Endodermal cell (in vitro differentiated cells): ENCODE measurements at regions not wholly inside any gene's neighbourhood (a gene's known extent, or its start where the extent isn't known, plus 50 kb on each side); places are given as distances from the start of the nearest gene placed in this dataset.

ENCODE experiments used
- DNase-seq: peaks from one replicate; pipeline ENCODE4 v3.0.0-alpha.2; 2017
- H3K27ac ChIP-seq: 2 replicates; pipeline ENCODE4 v1.5.1; 2013; ENCODE audit warnings: mild to moderate bottlenecking, low read depth, low read length, moderate library complexity
- H3K27me3 ChIP-seq: 2 replicates; pipeline ENCODE4 v1.6.1; 2013; ENCODE audit warnings: mild to moderate bottlenecking, low read length, moderate library complexity; ENCODE audit not compliant: insufficient read depth, control insufficient read depth, poor library complexity, severe bottlenecking
- H3K36me3 ChIP-seq: 2 replicates; pipeline ENCODE4 v1.7.0; 2013; ENCODE audit warnings: mild to moderate bottlenecking, low read length, moderate library complexity; ENCODE audit not compliant: control insufficient read depth, insufficient read depth
- H3K4me1 ChIP-seq: one replicate; pipeline ENCODE4 v1.7.0; 2013; ENCODE audit warnings: low read length; ENCODE audit not compliant: control insufficient read depth, insufficient read depth
- H3K4me3 ChIP-seq: 2 replicates; pipeline ENCODE4 v1.5.1; 2013; ENCODE audit warnings: mild to moderate bottlenecking, low read length, moderate library complexity
- H3K9ac ChIP-seq: 2 replicates; pipeline ENCODE4 v1.6.1; 2013; ENCODE audit warnings: mild to moderate bottlenecking, low read length, moderate library complexity; ENCODE audit not compliant: poor library complexity, severe bottlenecking; ENCODE audit errors: extremely low read depth
- H3K9me3 ChIP-seq: 2 replicates; pipeline ENCODE4 v1.6.1; 2013; ENCODE audit warnings: mild to moderate bottlenecking, low read length, moderate library complexity; ENCODE audit not compliant: control insufficient read depth
- H3K27ac Mint-ChIP-seq: 2 replicates; pipeline ENCODE4 v1.8.0; 2020; ENCODE audit warnings: mixed read lengths
- H3K27me3 Mint-ChIP-seq: 2 replicates; pipeline ENCODE4 v1.8.0; 2021; ENCODE audit warnings: mild to moderate bottlenecking, mixed read lengths; ENCODE audit not compliant: insufficient read depth
- H3K36me3 Mint-ChIP-seq: 2 replicates; pipeline ENCODE4 v1.8.0; 2020; ENCODE audit warnings: low read depth, mixed read lengths
- H3K4me1 Mint-ChIP-seq: 2 replicates; pipeline ENCODE4 v1.8.0; 2020; ENCODE audit warnings: mixed read lengths
- H3K4me3 Mint-ChIP-seq: 2 replicates; pipeline ENCODE4 v1.8.0; 2020; ENCODE audit warnings: mild to moderate bottlenecking, moderate library complexity, mixed read lengths
- H3K9me3 Mint-ChIP-seq: 2 replicates; pipeline ENCODE4 v1.8.0; 2020; ENCODE audit warnings: mild to moderate bottlenecking, mixed read lengths
- CTCF ChIP-seq: fragments of 200-600 bp; sonication (generic); conservative IDR thresholded peaks from 2 replicates; pipeline ENCODE4 v1.5.0; 2021; ENCODE audit warnings: antibody characterized with exemption, mild to moderate bottlenecking
- WGBS, 2 experiments: methylation state at CpG; one replicate each; pipeline versions ENCODE4 v1.1.5 to v1.1.7; 2013; ENCODE audit warnings: missing lambda C conversion rate in 2 of 2, mixed read lengths in 1 of 2; ENCODE audit not compliant: insufficient coverage in 1 of 2, insufficient read length in 1 of 2; 5-methylcytosine and 5-hydroxymethylcytosine counted together

- Histone ChIP-seq H3K27ac (no peak overlapping the region), H3K9me3 (no peaks in the 10 kb centered on the region), H3K4me3 (no peak overlapping the region), H3K36me3 (no peaks in the 10 kb centered on the region), H3K9ac (no peak overlapping the region), H3K27me3 (no peaks in the 10 kb centered on the region), H3K4me1 (peaks cover 9% of the 10 kb centered on the region)
- H3K27ac Mint-ChIP-seq = no peak overlapping the region
- 90 to 94% methylated on average over 3 to 6 of the region's 6 CpGs for WGBS, 2 experiments
- TF ChIP-seq CTCF = no peak
- H3K9me3 Mint-ChIP-seq = no peaks in the 10 kb centered on the region
- H3K27me3 Mint-ChIP-seq = no peaks in the 10 kb centered on the region
- no peak overlapping the region for H3K4me3 Mint-ChIP-seq
- DNase-seq = no peak
- H3K36me3 Mint-ChIP-seq = no peaks in the 10 kb centered on the region
- H3K4me1 Mint-ChIP-seq = peaks cover 22% of the 10 kb centered on the region
Measured at GRCh38 chr4:66956426-66956825, 588.9 kb downstream of the CENPC start.

- TF ChIP-seq CTCF = no peak
- Histone ChIP-seq H3K27ac (no peak overlapping the region), H3K4me3 (no peak overlapping the region), H3K4me1 (peaks cover 9% of the 10 kb centered on the region), H3K9ac (no peak overlapping the region), H3K27me3 (no peaks in the 10 kb centered on the region), H3K36me3 (no peaks in the 10 kb centered on the region), H3K9me3 (peaks cover 4% of the 10 kb centered on the region)
- Mint-ChIP-seq H3K36me3 (no peaks in the 10 kb centered on the region), H3K9me3 (no peaks in the 10 kb centered on the region), H3K4me3 (no peak overlapping the region), H3K27me3 (no peaks in the 10 kb centered on the region), H3K27ac (no peak overlapping the region), H3K4me1 (peaks cover 22% of the 10 kb centered on the region)
- WGBS, 2 experiments = 97 to 100% methylated on average over 2 to 3 of the region's 3 CpGs
- no peak for DNase-seq
Measured at GRCh38 chr4:66955784-66956183, 589.5 kb downstream of the CENPC start.

GRCh38 chr4:66949419-66949818, 595.9 kb downstream of the CENPC start:
- Histone ChIP-seq H3K4me1 (peaks cover 9% of the 10 kb centered on the region), H3K36me3 (no peaks in the 10 kb centered on the region), H3K27ac (no peak overlapping the region), H3K27me3 (no peaks in the 10 kb centered on the region), H3K9ac (no peak overlapping the region), H3K4me3 (no peak overlapping the region), H3K9me3 (peaks cover 20% of the 10 kb centered on the region)
- H3K9me3 Mint-ChIP-seq = no peaks in the 10 kb centered on the region
- peaks cover 29% of the 10 kb centered on the region for H3K4me1 Mint-ChIP-seq
- no peak for DNase-seq
- no peaks in the 10 kb centered on the region for H3K27me3 Mint-ChIP-seq
- 94 to 100% methylated on average over 1 of the region's 1 CpG for WGBS, 2 experiments
- H3K4me3 Mint-ChIP-seq = no peak overlapping the region
- peak overlapping the region; percentile 46 for H3K27ac Mint-ChIP-seq
- TF ChIP-seq CTCF = no peak
- H3K36me3 Mint-ChIP-seq = no peaks in the 10 kb centered on the region
